Natural killer cell (primary cell): ENCODE measurements at regions not wholly inside any gene's neighbourhood (a gene's known extent, or its start where the extent isn't known, plus 50 kb on each side); places are given as distances from the start of the nearest gene placed in this dataset.

Experiments used
- ATAC-seq, 3 donors: fragments of 150-1000 bp in 2 of 3; fragments of 200-7000 bp in 1 of 3; cut with Tn5 transposase; 1 replicate in 1 of 3; 2 replicates in 2 of 3; pipeline ENCODE4 v1.10.0; 2021; ENCODE audit warnings: mild to moderate bottlenecking in 2 of 3, moderate library complexity in 2 of 3
- DNase-seq, 2 donors: peaks; one replicate each; pipeline versions ENCODE4 v3.0.0 to v3.0.0-alpha.2; 2013 to 2021; ENCODE audit warnings: mixed read lengths in 1 of 2
- H3K27ac ChIP-seq: one replicate; pipeline ENCODE4 v1.5.1; 2013; ENCODE audit warnings: mild to moderate bottlenecking, low read length
- H3K27me3 ChIP-seq: one replicate; pipeline ENCODE4 v1.6.1; 2013; ENCODE audit warnings: low read length; ENCODE audit not compliant: control insufficient read depth, insufficient read depth
- H3K36me3 ChIP-seq: one replicate; pipeline ENCODE4 v1.6.1; 2013; ENCODE audit warnings: low read length; ENCODE audit not compliant: control insufficient read depth, insufficient read depth
- H3K4me1 ChIP-seq: one replicate; pipeline ENCODE4 v1.6.1; 2013; ENCODE audit warnings: low read length; ENCODE audit not compliant: control insufficient read depth, insufficient read depth
- H3K4me3 ChIP-seq: one replicate; pipeline ENCODE4 v1.5.1; 2013; ENCODE audit warnings: low read length
- H3K9me3 ChIP-seq: one replicate; pipeline ENCODE4 v1.6.1; 2013; ENCODE audit warnings: low read length; ENCODE audit not compliant: control insufficient read depth, insufficient read depth
- H3K27ac Mint-ChIP-seq, 2 donors: one replicate each; pipeline ENCODE4 v1.8.0; 2022; ENCODE audit warnings: mild to moderate bottlenecking in 2 of 2, mixed read lengths in 2 of 2, moderate library complexity in 1 of 2
- H3K27me3 Mint-ChIP-seq, 2 donors: one replicate each; pipeline ENCODE4 v1.8.0; 2022; ENCODE audit warnings: low read depth in 2 of 2, mixed read lengths in 2 of 2
- H3K36me3 Mint-ChIP-seq: one replicate; pipeline ENCODE4 v1.8.0; 2022; ENCODE audit warnings: mixed read lengths
- H3K4me1 Mint-ChIP-seq, 2 donors: one replicate each; pipeline ENCODE4 v1.8.0; 2022; ENCODE audit warnings: mixed read lengths in 2 of 2
- H3K4me3 Mint-ChIP-seq: one replicate; pipeline ENCODE4 v1.8.0; 2022; ENCODE audit warnings: mild to moderate bottlenecking, moderate library complexity, mixed read lengths
- H3K9me3 Mint-ChIP-seq, 2 donors: one replicate each; pipeline ENCODE4 v1.8.0; 2022; ENCODE audit warnings: mixed read lengths in 2 of 2
- WGBS: methylation state at CpG from one replicate; pipeline ENCODE4 v1.1.7; 2013; ENCODE audit warnings: missing lambda C conversion rate; ENCODE audit not compliant: insufficient coverage; 5-methylcytosine and 5-hydroxymethylcytosine counted together
- intact Hi-C: fragments of 100-400 bp; cut with micrococcal nuclease; formaldehyde crosslinking; loops from one replicate; pipeline ENCODE4 v1.14.2; 2022
- TF ChIP-seq, protein P1 (sequence below): fragments of 200-600 bp; IDR thresholded peaks from one replicate; pipeline ENCODE4 v1.8.0; 2022; ENCODE audit warnings: antibody characterized with exemption

DNA sequence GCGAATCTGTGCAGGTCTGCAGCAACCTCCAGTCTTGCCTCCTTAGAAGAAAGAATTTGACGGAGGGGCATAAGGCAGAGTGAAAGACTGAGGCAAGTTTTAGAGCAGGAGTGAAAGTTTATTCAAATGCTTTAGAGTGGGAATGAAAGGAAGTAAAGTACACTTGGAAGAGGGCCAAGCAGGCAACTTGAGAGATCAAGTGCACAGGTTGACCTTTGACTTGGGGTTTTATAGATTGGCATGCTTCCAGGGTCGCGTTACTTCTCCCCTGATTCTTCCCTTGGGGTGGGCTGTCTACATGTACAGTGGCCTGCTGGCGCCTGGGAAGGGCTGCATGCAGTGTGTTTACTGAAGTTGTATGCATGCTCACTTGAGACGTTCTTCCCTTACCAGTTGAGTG, 127.2 kb upstream of the FER start:
- Mint-ChIP-seq H3K27me3 (peaks cover 0 to 2% of the 10 kb centered on the region in 2 donors), H3K27ac (no peak overlapping the region), H3K36me3 (no peaks in the 10 kb centered on the region), H3K4me3 (no peak overlapping the region), H3K4me1 (no peaks in the 10 kb centered on the region), H3K9me3 (no peaks in the 10 kb centered on the region)
- no peaks in the 10 kb centered on the region for H3K36me3 ChIP-seq
- no peak overlapping the region for H3K4me3 ChIP-seq
- no peak for ATAC-seq
- no peaks in the 10 kb centered on the region for H3K27me3 ChIP-seq
- H3K4me1 ChIP-seq = no peaks in the 10 kb centered on the region
- H3K9me3 ChIP-seq = no peaks in the 10 kb centered on the region
- no peak for DNase-seq
- 89% methylated on average over 6 of the region's 6 CpGs for WGBS
- H3K27ac ChIP-seq = no peak overlapping the region
- TF ChIP-seq, protein P1, sequence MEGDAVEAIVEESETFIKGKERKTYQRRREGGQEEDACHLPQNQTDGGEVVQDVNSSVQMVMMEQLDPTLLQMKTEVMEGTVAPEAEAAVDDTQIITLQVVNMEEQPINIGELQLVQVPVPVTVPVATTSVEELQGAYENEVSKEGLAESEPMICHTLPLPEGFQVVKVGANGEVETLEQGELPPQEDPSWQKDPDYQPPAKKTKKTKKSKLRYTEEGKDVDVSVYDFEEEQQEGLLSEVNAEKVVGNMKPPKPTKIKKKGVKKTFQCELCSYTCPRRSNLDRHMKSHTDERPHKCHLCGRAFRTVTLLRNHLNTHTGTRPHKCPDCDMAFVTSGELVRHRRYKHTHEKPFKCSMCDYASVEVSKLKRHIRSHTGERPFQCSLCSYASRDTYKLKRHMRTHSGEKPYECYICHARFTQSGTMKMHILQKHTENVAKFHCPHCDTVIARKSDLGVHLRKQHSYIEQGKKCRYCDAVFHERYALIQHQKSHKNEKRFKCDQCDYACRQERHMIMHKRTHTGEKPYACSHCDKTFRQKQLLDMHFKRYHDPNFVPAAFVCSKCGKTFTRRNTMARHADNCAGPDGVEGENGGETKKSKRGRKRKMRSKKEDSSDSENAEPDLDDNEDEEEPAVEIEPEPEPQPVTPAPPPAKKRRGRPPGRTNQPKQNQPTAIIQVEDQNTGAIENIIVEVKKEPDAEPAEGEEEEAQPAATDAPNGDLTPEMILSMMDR = no peak
- intact Hi-C loops = no loop called here

DNA sequence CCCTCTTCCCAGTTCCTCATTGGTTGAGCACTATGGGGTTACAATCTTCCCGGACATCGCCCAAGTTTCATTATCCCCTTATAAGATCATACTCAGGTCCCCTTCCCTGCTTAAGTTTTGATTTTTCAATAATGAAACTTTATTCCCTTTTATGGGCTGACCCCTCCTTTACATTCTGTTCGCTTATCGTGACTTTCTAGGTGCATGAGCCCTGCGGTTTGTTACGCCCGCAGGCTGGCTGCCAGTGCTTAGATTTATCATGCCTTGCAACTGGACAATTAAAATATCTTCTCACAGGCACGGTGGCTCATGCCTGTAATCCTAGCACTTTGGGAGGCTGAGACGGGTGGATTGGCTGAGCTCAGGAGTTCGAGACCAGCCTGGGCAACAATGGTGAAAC, 127.9 kb upstream of the FER start:
- Mint-ChIP-seq H3K36me3 (no peaks in the 10 kb centered on the region), H3K4me1 (no peaks in the 10 kb centered on the region), H3K27ac (no peak overlapping the region), H3K27me3 (peaks cover 0 to 2% of the 10 kb centered on the region in 2 donors), H3K4me3 (no peak overlapping the region), H3K9me3 (no peaks in the 10 kb centered on the region)
- intact Hi-C loops = no loop called here
- Histone ChIP-seq H3K4me3 (no peak overlapping the region), H3K36me3 (no peaks in the 10 kb centered on the region), H3K9me3 (no peaks in the 10 kb centered on the region), H3K27me3 (no peaks in the 10 kb centered on the region), H3K27ac (no peak overlapping the region), H3K4me1 (no peaks in the 10 kb centered on the region)
- DNase-seq (no peak), ATAC-seq (no peak)
- TF ChIP-seq, protein P1 = no peak
- 94% methylated on average over 10 of the region's 10 CpGs for WGBS

DNA sequence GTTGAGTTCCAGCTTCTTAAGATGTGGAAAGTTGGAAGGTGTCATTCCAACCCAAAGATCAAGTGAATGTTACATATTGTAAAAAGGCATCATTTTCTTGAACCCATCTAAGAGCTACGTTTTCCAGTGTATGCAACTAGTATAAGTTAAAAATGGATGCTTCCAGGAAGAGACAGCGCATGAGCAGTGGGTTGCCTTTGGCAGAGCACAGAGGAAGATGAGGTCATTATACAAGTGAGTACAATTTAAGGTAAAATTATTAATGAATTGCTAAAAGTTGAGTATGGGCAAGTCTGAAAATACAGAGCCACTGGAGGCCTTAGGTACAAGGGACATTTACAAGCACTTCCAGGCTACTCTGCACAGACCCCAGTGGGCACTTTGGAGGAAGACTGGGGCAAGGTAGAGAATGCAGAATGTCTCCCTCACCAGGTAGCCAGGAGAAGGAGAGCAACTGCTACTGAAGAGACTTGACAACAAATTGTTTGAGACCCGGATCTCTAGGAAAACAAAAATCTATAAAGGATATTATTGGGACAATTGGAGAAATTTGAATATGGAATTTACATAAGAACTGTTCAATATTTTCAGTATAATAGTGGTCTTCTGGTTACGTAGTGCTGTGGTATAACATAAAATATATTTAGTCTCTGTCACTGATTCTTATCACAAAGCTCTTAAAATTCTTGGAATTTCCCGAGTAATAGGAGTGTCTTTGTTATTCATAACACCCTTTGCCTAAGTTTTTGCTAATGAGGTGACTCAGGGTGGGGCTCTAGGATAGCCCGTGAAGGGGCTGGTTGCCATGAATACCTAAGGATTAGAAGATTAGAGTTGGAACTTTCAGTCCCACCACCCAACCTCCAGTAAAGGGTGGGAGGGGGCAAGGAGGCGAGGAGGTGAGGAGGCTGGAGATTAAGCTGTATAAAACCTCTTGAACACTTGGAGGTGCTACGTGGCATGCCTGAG, 129.9 kb upstream of the FER start:
- no peak for DNase-seq
- Histone ChIP-seq H3K4me3 (no peak overlapping the region), H3K36me3 (no peaks in the 10 kb centered on the region), H3K27ac (no peak overlapping the region), H3K27me3 (no peaks in the 10 kb centered on the region), H3K9me3 (no peaks in the 10 kb centered on the region), H3K4me1 (no peaks in the 10 kb centered on the region)
- TF ChIP-seq, protein P1 = no peak
- H3K36me3 Mint-ChIP-seq = no peaks in the 10 kb centered on the region
- peaks cover 0 to 2% of the 10 kb centered on the region in 2 donors for H3K27me3 Mint-ChIP-seq
- no peak overlapping the region for H3K27ac Mint-ChIP-seq
- 83% methylated on average over 4 of the region's 8 CpGs for WGBS
- no peaks in the 10 kb centered on the region for H3K4me1 Mint-ChIP-seq
- no peak for ATAC-seq
- no peaks in the 10 kb centered on the region for H3K9me3 Mint-ChIP-seq
- intact Hi-C loops = no loop called here
- no peak overlapping the region for H3K4me3 Mint-ChIP-seq

DNA sequence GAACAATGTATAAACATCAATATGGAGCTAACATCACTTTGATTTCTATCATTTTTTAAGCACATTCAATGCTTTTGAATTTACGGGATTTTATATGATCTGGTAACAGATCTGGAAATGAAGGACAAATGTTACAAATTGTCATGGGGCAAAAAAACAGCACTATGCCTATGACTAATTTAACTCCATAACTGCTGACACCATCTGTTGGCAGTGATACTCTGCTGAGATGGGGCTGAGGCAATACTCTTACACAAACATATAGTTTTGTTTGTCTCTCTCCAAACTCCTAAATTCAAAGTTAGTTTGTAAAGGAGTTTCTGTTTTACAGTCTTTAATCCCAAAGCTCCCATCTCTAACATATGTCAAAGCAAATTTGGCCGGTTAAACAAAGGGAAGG, 132.5 kb upstream of the FER start:
- Mint-ChIP-seq H3K4me3 (no peak overlapping the region), H3K4me1 (no peaks in the 10 kb centered on the region), H3K9me3 (peaks cover under 1% of the 10 kb centered on the region in 2 donors), H3K27ac (no peak overlapping the region), H3K27me3 (peaks cover 0 to 2% of the 10 kb centered on the region in 2 donors), H3K36me3 (no peaks in the 10 kb centered on the region)
- ATAC-seq (no peak), DNase-seq (no peak)
- Histone ChIP-seq H3K4me1 (no peaks in the 10 kb centered on the region), H3K9me3 (no peaks in the 10 kb centered on the region), H3K27me3 (no peaks in the 10 kb centered on the region), H3K4me3 (no peak overlapping the region), H3K27ac (no peak overlapping the region), H3K36me3 (no peaks in the 10 kb centered on the region)
- intact Hi-C loops = no loop called here
- WGBS = no CpG with 5 or more reads among the region's 2 CpGs
- TF ChIP-seq, protein P1 = no peak
